Natural killer cell (primary cell): ENCODE measurements at regions not wholly inside any gene's neighbourhood (a gene's known extent, or its start where the extent isn't known, plus 50 kb on each side); places are given as distances from the start of the nearest gene placed in this dataset.

Experiments used
- ATAC-seq, 3 donors: fragments of 150-1000 bp in 2 of 3; fragments of 200-7000 bp in 1 of 3; cut with Tn5 transposase; 1 replicate in 1 of 3; 2 replicates in 2 of 3; pipeline ENCODE4 v1.10.0; 2021; ENCODE audit warnings: mild to moderate bottlenecking in 2 of 3, moderate library complexity in 2 of 3
- DNase-seq, 2 donors: peaks; one replicate each; pipeline versions ENCODE4 v3.0.0 to v3.0.0-alpha.2; 2013 to 2021; ENCODE audit warnings: mixed read lengths in 1 of 2
- H3K27ac ChIP-seq: one replicate; pipeline ENCODE4 v1.5.1; 2013; ENCODE audit warnings: mild to moderate bottlenecking, low read length
- H3K27me3 ChIP-seq: one replicate; pipeline ENCODE4 v1.6.1; 2013; ENCODE audit warnings: low read length; ENCODE audit not compliant: control insufficient read depth, insufficient read depth
- H3K36me3 ChIP-seq: one replicate; pipeline ENCODE4 v1.6.1; 2013; ENCODE audit warnings: low read length; ENCODE audit not compliant: control insufficient read depth, insufficient read depth
- H3K4me1 ChIP-seq: one replicate; pipeline ENCODE4 v1.6.1; 2013; ENCODE audit warnings: low read length; ENCODE audit not compliant: control insufficient read depth, insufficient read depth
- H3K4me3 ChIP-seq: one replicate; pipeline ENCODE4 v1.5.1; 2013; ENCODE audit warnings: low read length
- H3K9me3 ChIP-seq: one replicate; pipeline ENCODE4 v1.6.1; 2013; ENCODE audit warnings: low read length; ENCODE audit not compliant: control insufficient read depth, insufficient read depth
- H3K27ac Mint-ChIP-seq, 2 donors: one replicate each; pipeline ENCODE4 v1.8.0; 2022; ENCODE audit warnings: mild to moderate bottlenecking in 2 of 2, mixed read lengths in 2 of 2, moderate library complexity in 1 of 2
- H3K27me3 Mint-ChIP-seq, 2 donors: one replicate each; pipeline ENCODE4 v1.8.0; 2022; ENCODE audit warnings: low read depth in 2 of 2, mixed read lengths in 2 of 2
- H3K36me3 Mint-ChIP-seq: one replicate; pipeline ENCODE4 v1.8.0; 2022; ENCODE audit warnings: mixed read lengths
- H3K4me1 Mint-ChIP-seq, 2 donors: one replicate each; pipeline ENCODE4 v1.8.0; 2022; ENCODE audit warnings: mixed read lengths in 2 of 2
- H3K4me3 Mint-ChIP-seq: one replicate; pipeline ENCODE4 v1.8.0; 2022; ENCODE audit warnings: mild to moderate bottlenecking, moderate library complexity, mixed read lengths
- H3K9me3 Mint-ChIP-seq, 2 donors: one replicate each; pipeline ENCODE4 v1.8.0; 2022; ENCODE audit warnings: mixed read lengths in 2 of 2
- WGBS: methylation state at CpG from one replicate; pipeline ENCODE4 v1.1.7; 2013; ENCODE audit warnings: missing lambda C conversion rate; ENCODE audit not compliant: insufficient coverage; 5-methylcytosine and 5-hydroxymethylcytosine counted together
- intact Hi-C: fragments of 100-400 bp; cut with micrococcal nuclease; formaldehyde crosslinking; loops from one replicate; pipeline ENCODE4 v1.14.2; 2022
- TF ChIP-seq, protein P1 (sequence below): fragments of 200-600 bp; IDR thresholded peaks from one replicate; pipeline ENCODE4 v1.8.0; 2022; ENCODE audit warnings: antibody characterized with exemption

DNA sequence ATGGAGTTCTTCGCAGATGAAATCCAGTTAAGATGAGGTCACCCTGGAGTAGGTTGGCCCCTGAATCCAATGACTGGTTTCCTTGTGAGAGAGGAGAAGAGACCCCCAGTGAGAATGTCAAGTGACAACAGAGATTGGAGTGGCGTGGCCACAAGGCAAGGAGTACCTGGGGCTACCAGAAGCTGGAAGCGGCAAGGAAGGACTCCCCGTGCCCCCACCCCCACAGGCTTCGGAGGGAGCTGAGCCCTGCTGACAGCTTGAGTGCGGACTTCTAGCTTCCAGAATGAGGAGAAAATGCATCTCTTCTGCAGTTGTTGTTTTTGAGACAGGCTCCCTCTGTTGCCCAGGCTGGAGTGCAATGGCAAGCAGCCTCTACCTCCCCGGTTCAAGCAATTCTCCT, 78.0 kb upstream of the HPCAL1 start:
- WGBS, result 95% methylated on average over 7 of the region's 7 CpGs
- Histone ChIP-seq H3K27ac (no peak overlapping the region), H3K27me3 (no peaks in the 10 kb centered on the region), H3K4me1 (no peaks in the 10 kb centered on the region), H3K4me3 (no peak overlapping the region), H3K9me3 (no peaks in the 10 kb centered on the region), H3K36me3 (no peaks in the 10 kb centered on the region)
- H3K4me3 Mint-ChIP-seq, result no peak overlapping the region
- no peaks in the 10 kb centered on the region for H3K4me1 Mint-ChIP-seq
- H3K27me3 Mint-ChIP-seq, result peaks cover 0 to 6% of the 10 kb centered on the region in 2 donors
- no peak overlapping the region for H3K27ac Mint-ChIP-seq
- TF ChIP-seq, protein P1, sequence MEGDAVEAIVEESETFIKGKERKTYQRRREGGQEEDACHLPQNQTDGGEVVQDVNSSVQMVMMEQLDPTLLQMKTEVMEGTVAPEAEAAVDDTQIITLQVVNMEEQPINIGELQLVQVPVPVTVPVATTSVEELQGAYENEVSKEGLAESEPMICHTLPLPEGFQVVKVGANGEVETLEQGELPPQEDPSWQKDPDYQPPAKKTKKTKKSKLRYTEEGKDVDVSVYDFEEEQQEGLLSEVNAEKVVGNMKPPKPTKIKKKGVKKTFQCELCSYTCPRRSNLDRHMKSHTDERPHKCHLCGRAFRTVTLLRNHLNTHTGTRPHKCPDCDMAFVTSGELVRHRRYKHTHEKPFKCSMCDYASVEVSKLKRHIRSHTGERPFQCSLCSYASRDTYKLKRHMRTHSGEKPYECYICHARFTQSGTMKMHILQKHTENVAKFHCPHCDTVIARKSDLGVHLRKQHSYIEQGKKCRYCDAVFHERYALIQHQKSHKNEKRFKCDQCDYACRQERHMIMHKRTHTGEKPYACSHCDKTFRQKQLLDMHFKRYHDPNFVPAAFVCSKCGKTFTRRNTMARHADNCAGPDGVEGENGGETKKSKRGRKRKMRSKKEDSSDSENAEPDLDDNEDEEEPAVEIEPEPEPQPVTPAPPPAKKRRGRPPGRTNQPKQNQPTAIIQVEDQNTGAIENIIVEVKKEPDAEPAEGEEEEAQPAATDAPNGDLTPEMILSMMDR, result no peak
- intact Hi-C loops, result no loop called here
- no peaks in the 10 kb centered on the region for H3K36me3 Mint-ChIP-seq
- H3K9me3 Mint-ChIP-seq, result no peaks in the 10 kb centered on the region
- no peak for DNase-seq
- no peak for ATAC-seq

DNA sequence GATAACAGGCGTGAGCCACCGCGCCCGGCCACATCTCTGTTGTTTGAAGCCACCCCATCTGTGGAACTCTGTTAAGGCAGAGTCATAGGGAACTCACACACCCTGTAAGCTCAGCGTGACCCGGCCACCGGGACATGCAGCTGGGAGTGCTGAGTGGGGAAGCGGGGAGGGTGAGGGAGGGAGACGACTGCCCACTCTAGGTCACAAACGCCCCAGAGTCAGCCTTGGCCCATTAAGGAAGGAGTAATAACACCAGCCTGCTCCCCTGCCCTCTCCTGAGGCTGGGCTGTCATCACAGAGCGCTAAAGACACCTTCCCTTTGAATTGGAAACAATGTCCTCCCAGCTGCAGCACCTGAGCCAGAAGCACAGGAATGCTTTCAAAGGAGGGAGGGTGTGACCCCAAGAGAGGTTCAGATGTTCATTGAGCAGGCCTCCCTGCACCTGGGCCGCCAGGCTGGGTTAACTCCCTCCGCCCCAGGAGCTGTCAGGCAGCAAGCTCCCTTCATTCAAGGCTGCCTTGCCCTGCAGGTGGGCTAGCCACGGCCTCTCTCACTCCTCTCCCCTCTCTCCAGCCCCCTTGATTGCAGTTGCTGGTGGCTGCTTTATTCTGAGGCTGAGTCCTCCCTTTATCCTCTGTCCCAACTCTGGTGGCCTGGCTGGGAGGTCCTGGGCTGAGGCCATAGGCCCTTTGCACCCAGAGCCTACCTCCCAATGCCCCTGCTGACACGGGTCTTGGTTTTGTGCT, 77.2 kb upstream of the HPCAL1 start:
- H3K27me3 ChIP-seq, result no peaks in the 10 kb centered on the region
- TF ChIP-seq, protein P1, result no peak
- no peak for ATAC-seq
- no peak overlapping the region for H3K4me3 Mint-ChIP-seq
- DNase-seq, result no peak
- no peaks in the 10 kb centered on the region for H3K9me3 Mint-ChIP-seq
- peaks cover 0 to 2% of the 10 kb centered on the region in 2 donors for H3K27me3 Mint-ChIP-seq
- intact Hi-C loops, result no loop called here
- H3K4me1 ChIP-seq, result no peaks in the 10 kb centered on the region
- no peaks in the 10 kb centered on the region for H3K36me3 ChIP-seq
- H3K4me3 ChIP-seq, result no peak overlapping the region
- 89% methylated on average over 15 of the region's 15 CpGs for WGBS
- H3K27ac ChIP-seq, result no peak overlapping the region
- H3K36me3 Mint-ChIP-seq, result no peaks in the 10 kb centered on the region
- H3K9me3 ChIP-seq, result no peaks in the 10 kb centered on the region
- no peak overlapping the region for H3K27ac Mint-ChIP-seq
- no peaks in the 10 kb centered on the region for H3K4me1 Mint-ChIP-seq

DNA sequence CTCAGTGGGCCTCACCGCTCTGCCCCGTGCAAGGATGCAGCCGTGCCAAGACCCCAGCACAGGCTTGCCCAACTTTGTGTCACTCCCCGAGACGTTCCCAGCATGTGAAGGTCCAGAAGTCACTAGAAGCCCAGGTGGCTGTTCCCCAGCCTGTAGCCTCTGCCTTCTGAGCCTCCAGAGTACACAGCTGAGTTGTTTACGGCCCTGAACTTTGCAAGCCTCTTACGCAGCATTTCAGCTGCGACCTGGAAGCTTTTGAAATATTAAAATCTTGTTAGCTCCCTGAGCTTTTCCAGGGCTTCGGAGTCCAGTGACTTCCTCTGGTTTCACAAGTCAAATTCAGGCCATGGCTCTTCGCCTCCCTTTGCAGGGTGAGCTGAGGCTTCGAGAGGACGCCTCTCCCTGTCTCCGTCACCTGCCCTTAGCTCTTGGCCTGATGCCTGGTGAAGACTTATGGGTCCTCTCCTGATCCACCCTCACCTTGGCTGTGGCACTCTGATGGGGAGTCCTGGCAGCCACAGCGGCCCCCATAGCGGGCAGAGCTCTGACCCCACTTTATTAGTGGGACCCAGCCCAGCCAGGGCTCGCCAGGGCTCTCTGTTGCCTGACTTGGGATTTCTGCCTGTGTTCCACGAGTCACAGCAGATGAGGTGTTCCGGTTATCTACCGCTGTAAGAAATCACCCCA, 76.5 kb upstream of the HPCAL1 start:
- H3K4me3 Mint-ChIP-seq, result no peak overlapping the region
- TF ChIP-seq, protein P1, result no peak
- Histone ChIP-seq H3K27ac (no peak overlapping the region), H3K36me3 (no peaks in the 10 kb centered on the region), H3K4me3 (no peak overlapping the region), H3K9me3 (no peaks in the 10 kb centered on the region), H3K4me1 (no peaks in the 10 kb centered on the region), H3K27me3 (no peaks in the 10 kb centered on the region)
- H3K4me1 Mint-ChIP-seq, result no peaks in the 10 kb centered on the region
- H3K27ac Mint-ChIP-seq, result no peak overlapping the region
- DNase-seq (no peak), ATAC-seq (no peak)
- H3K27me3 Mint-ChIP-seq, result peaks cover 0 to 2% of the 10 kb centered on the region in 2 donors
- H3K36me3 Mint-ChIP-seq, result no peaks in the 10 kb centered on the region
- H3K9me3 Mint-ChIP-seq, result no peaks in the 10 kb centered on the region
- 90% methylated on average over 19 of the region's 19 CpGs for WGBS
- intact Hi-C loops, result no loop called here
